ENCODE measurements at regions not wholly inside any gene's neighbourhood (a gene's known extent, or its start where the extent isn't known, plus 50 kb on each side); places are given as distances from the start of the nearest gene placed in this dataset.
A peak's percentile ranks its signal among the peaks of the same experiment; 100 is the strongest.

- Histone ChIP-seq H3K27ac (replicated peaks; ENCODE audit: low read length) (no peak overlapping the region), H2BK120ac (ENCODE audit: low read depth, low read length) (no peak overlapping the region), H3K9me3 (replicated peaks in 1 of 2; ENCODE audit: control insufficient read depth in 2 of 2, insufficient read depth in 1 of 2, low read depth in 1 of 2, low read length in 2 of 2) (no peaks in the 10 kb centered on the region), H4K91ac (ENCODE audit: low read depth, low read length, poor library complexity) (no peak overlapping the region), H3K79me1 (ENCODE audit: low read depth, low read length) (no peaks in the 10 kb centered on the region), H2BK5ac (ENCODE audit: low read length) (no peak overlapping the region), H2BK15ac (ENCODE audit: low read length) (no peak overlapping the region), H3K18ac (ENCODE audit: low read length) (no peak overlapping the region), H3K9ac (ENCODE audit: low read depth, low read length, poor library complexity) (no peak overlapping the region), H3K4ac (ENCODE audit: low read length) (no peak overlapping the region), H3K23ac (ENCODE audit: low read depth, low read length, poor library complexity) (no peak overlapping the region), H2BK12ac (ENCODE audit: low read length) (no peak overlapping the region), H3K36me3 (replicated peaks in 1 of 2; ENCODE audit: control insufficient read depth in 2 of 2, insufficient read depth in 2 of 2, low read length in 2 of 2) (no peaks in the 10 kb centered on the region), H3K4me3 (ENCODE audit: low read length in 2 of 2) (no peak overlapping the region), H2AK5ac (ENCODE audit: low read depth, low read length) (no peak overlapping the region), H2AFZ (ENCODE audit: low read length) (no peak overlapping the region), H3K14ac (ENCODE audit: low read length) (no peak overlapping the region), H4K8ac (ENCODE audit: low read depth, low read length) (no peak overlapping the region), H3K4me1 (ENCODE audit: control insufficient read depth in 2 of 2, insufficient read depth in 1 of 2, low read depth in 1 of 2, low read length in 2 of 2) (peaks cover 7 to 13% of the 10 kb centered on the region in 2 donors), H3K4me2 (ENCODE audit: insufficient read depth, low read length, poor library complexity, severe bottlenecking) (no peak overlapping the region), H3K27me3 (ENCODE audit: control insufficient read depth in 3 of 3, insufficient read depth in 3 of 3, low read depth in 1 of 3, low read length in 3 of 3) (no peaks in the 10 kb centered on the region)
- no CpG with 5 or more reads among the region's 1 CpG for WGBS, 2 donors (ENCODE audit: extremely low coverage in 2 of 2, insufficient read length in 2 of 2, insufficient replicate concordance in 1 of 2)
- DNase-seq (ENCODE audit: low spot score) = no peak
Observed at GRCh38 chr3:191962324-191962723, 501.4 kb downstream of the PYDC2 start.

- Histone ChIP-seq H3K23ac (ENCODE audit: low read depth, low read length, poor library complexity) (no peak overlapping the region), H2BK120ac (ENCODE audit: low read depth, low read length) (no peak overlapping the region), H3K36me3 (replicated peaks in 1 of 2; ENCODE audit: control insufficient read depth in 2 of 2, insufficient read depth in 2 of 2, low read length in 2 of 2) (no peaks in the 10 kb centered on the region), H3K9ac (ENCODE audit: low read depth, low read length, poor library complexity) (no peak overlapping the region), H3K14ac (ENCODE audit: low read length) (no peak overlapping the region), H3K27me3 (ENCODE audit: control insufficient read depth in 3 of 3, insufficient read depth in 3 of 3, low read depth in 1 of 3, low read length in 3 of 3) (no peaks in the 10 kb centered on the region), H3K4me2 (ENCODE audit: insufficient read depth, low read length, poor library complexity, severe bottlenecking) (no peak overlapping the region), H2AFZ (ENCODE audit: low read length) (no peak overlapping the region), H3K79me1 (ENCODE audit: low read depth, low read length) (no peaks in the 10 kb centered on the region), H2BK15ac (ENCODE audit: low read length) (no peak overlapping the region), H3K27ac (replicated peaks; ENCODE audit: low read length) (no peak overlapping the region), H3K4me3 (ENCODE audit: low read length in 2 of 2) (no peak overlapping the region), H3K4me1 (ENCODE audit: control insufficient read depth in 2 of 2, insufficient read depth in 1 of 2, low read depth in 1 of 2, low read length in 2 of 2) (peaks cover 7 to 13% of the 10 kb centered on the region in 2 donors), H3K4ac (ENCODE audit: low read length) (no peak overlapping the region), H4K91ac (ENCODE audit: low read depth, low read length, poor library complexity) (no peak overlapping the region), H4K8ac (ENCODE audit: low read depth, low read length) (no peak overlapping the region), H2BK12ac (ENCODE audit: low read length) (no peak overlapping the region), H2AK5ac (ENCODE audit: low read depth, low read length) (no peak overlapping the region), H3K18ac (ENCODE audit: low read length) (no peak overlapping the region), H3K9me3 (replicated peaks in 1 of 2; ENCODE audit: control insufficient read depth in 2 of 2, insufficient read depth in 1 of 2, low read depth in 1 of 2, low read length in 2 of 2) (no peaks in the 10 kb centered on the region), H2BK5ac (ENCODE audit: low read length) (no peak overlapping the region)
- WGBS, 2 donors (ENCODE audit: extremely low coverage in 2 of 2, insufficient read length in 2 of 2, insufficient replicate concordance in 1 of 2) = no CpG with 5 or more reads among the region's 3 CpGs
- DNase-seq (ENCODE audit: low spot score) = peak; percentile 26
Observed at GRCh38 chr3:191963182-191963581, 502.2 kb downstream of the PYDC2 start.

- Histone ChIP-seq H2AFZ (ENCODE audit: low read length) (no peak overlapping the region), H2BK15ac (ENCODE audit: low read length) (no peak overlapping the region), H3K4me1 (ENCODE audit: control insufficient read depth in 2 of 2, insufficient read depth in 1 of 2, low read depth in 1 of 2, low read length in 2 of 2) (peaks cover 2 to 3% of the 10 kb centered on the region in 2 donors), H4K91ac (ENCODE audit: low read depth, low read length, poor library complexity) (no peak overlapping the region), H2BK5ac (ENCODE audit: low read length) (no peak overlapping the region), H3K4me2 (ENCODE audit: insufficient read depth, low read length, poor library complexity, severe bottlenecking) (no peak overlapping the region), H2BK120ac (ENCODE audit: low read depth, low read length) (no peak overlapping the region), H4K8ac (ENCODE audit: low read depth, low read length) (no peak overlapping the region), H3K9me3 (replicated peaks in 1 of 2; ENCODE audit: control insufficient read depth in 2 of 2, insufficient read depth in 1 of 2, low read depth in 1 of 2, low read length in 2 of 2) (no peaks in the 10 kb centered on the region), H3K9ac (ENCODE audit: low read depth, low read length, poor library complexity) (no peak overlapping the region), H3K14ac (ENCODE audit: low read length) (no peak overlapping the region), H2BK12ac (ENCODE audit: low read length) (no peak overlapping the region), H3K18ac (ENCODE audit: low read length) (no peak overlapping the region), H3K27ac (replicated peaks; ENCODE audit: low read length) (no peak overlapping the region), H3K27me3 (ENCODE audit: control insufficient read depth in 3 of 3, insufficient read depth in 3 of 3, low read depth in 1 of 3, low read length in 3 of 3) (no peaks in the 10 kb centered on the region), H3K36me3 (replicated peaks in 1 of 2; ENCODE audit: control insufficient read depth in 2 of 2, insufficient read depth in 2 of 2, low read length in 2 of 2) (no peaks in the 10 kb centered on the region), H3K4ac (ENCODE audit: low read length) (no peak overlapping the region), H3K23ac (ENCODE audit: low read depth, low read length, poor library complexity) (no peak overlapping the region), H2AK5ac (ENCODE audit: low read depth, low read length) (no peak overlapping the region), H3K79me1 (ENCODE audit: low read depth, low read length) (no peaks in the 10 kb centered on the region), H3K4me3 (ENCODE audit: low read length in 2 of 2) (no peak overlapping the region)
- WGBS, 2 donors (ENCODE audit: extremely low coverage in 2 of 2, insufficient read length in 2 of 2, insufficient replicate concordance in 1 of 2) = no CpG with 5 or more reads among the region's 3 CpGs
- DNase-seq (ENCODE audit: low spot score) = no peak
Observed at GRCh38 chr3:191966556-191966955, 505.6 kb downstream of the PYDC2 start.

- H3K79me1 ChIP-seq (ENCODE audit: low read depth, low read length) = no peaks in the 10 kb centered on the region
- H2AFZ ChIP-seq (ENCODE audit: low read length) = no peak overlapping the region
- no peak overlapping the region for H3K4me3 ChIP-seq (ENCODE audit: low read length in 2 of 2)
- H3K23ac ChIP-seq (ENCODE audit: low read depth, low read length, poor library complexity) = no peak overlapping the region
- H2BK12ac ChIP-seq (ENCODE audit: low read length) = no peak overlapping the region
- H3K27ac ChIP-seq (replicated peaks; ENCODE audit: low read length) = no peak overlapping the region
- H2AK5ac ChIP-seq (ENCODE audit: low read depth, low read length) = no peak overlapping the region
- H3K9me3 ChIP-seq (replicated peaks in 1 of 2; ENCODE audit: control insufficient read depth in 2 of 2, insufficient read depth in 1 of 2, low read depth in 1 of 2, low read length in 2 of 2) = peaks cover 0 to 6% of the 10 kb centered on the region in 2 donors
- no peak overlapping the region for H3K14ac ChIP-seq (ENCODE audit: low read length)
- H2BK15ac ChIP-seq (ENCODE audit: low read length) = no peak overlapping the region
- no peak overlapping the region for H4K8ac ChIP-seq (ENCODE audit: low read depth, low read length)
- no peaks in the 10 kb centered on the region for H3K36me3 ChIP-seq (replicated peaks in 1 of 2; ENCODE audit: control insufficient read depth in 2 of 2, insufficient read depth in 2 of 2, low read length in 2 of 2)
- no peak overlapping the region for H3K18ac ChIP-seq (ENCODE audit: low read length)
- H3K27me3 ChIP-seq (ENCODE audit: control insufficient read depth in 3 of 3, insufficient read depth in 3 of 3, low read depth in 1 of 3, low read length in 3 of 3) = no peaks in the 10 kb centered on the region
- no CpG with 5 or more reads among the region's 3 CpGs for WGBS, 2 donors (ENCODE audit: extremely low coverage in 2 of 2, insufficient read length in 2 of 2, insufficient replicate concordance in 1 of 2)
- no peaks in the 10 kb centered on the region for H3K4me1 ChIP-seq (ENCODE audit: control insufficient read depth in 2 of 2, insufficient read depth in 1 of 2, low read depth in 1 of 2, low read length in 2 of 2)
- H4K91ac ChIP-seq (ENCODE audit: low read depth, low read length, poor library complexity) = no peak overlapping the region
- no peak for DNase-seq (ENCODE audit: low spot score)
- no peak overlapping the region for H3K4me2 ChIP-seq (ENCODE audit: insufficient read depth, low read length, poor library complexity, severe bottlenecking)
- H2BK120ac ChIP-seq (ENCODE audit: low read depth, low read length) = no peak overlapping the region
- no peak overlapping the region for H2BK5ac ChIP-seq (ENCODE audit: low read length)
- no peak overlapping the region for H3K9ac ChIP-seq (ENCODE audit: low read depth, low read length, poor library complexity)
- no peak overlapping the region for H3K4ac ChIP-seq (ENCODE audit: low read length)
Observed at GRCh38 chr3:191968299-191968698, 507.3 kb downstream of the PYDC2 start.

Measured in neuronal stem cell (in vitro differentiated cells).